C1 segment of cervical spinal cord (tissue), 14 donors: ENCODE measurements at regions not wholly inside any gene's neighbourhood (a gene's known extent, or its start where the extent isn't known, plus 50 kb on each side); places are given as distances from the start of the nearest gene placed in this dataset.

Experiments
- DNase-seq, 14 donors: peaks; one replicate each; lab custom pipeline; 2025; lab: John Stamatoyannopoulos, UW

- no peak for DNase-seq
These were observed 332.1 kb downstream of the ARAP2 start for GRCh38 chr4:35912174-35912573.

- DNase-seq = no peak
These were observed 325.8 kb downstream of the ARAP2 start for GRCh38 chr4:35918491-35918977.

- no peak for DNase-seq
These were observed 318.5 kb downstream of the ARAP2 start for GRCh38 chr4:35925806-35926205.

- no peak for DNase-seq
These were observed 317.5 kb downstream of the ARAP2 start for GRCh38 chr4:35926788-35927187.

GRCh38 chr4:35933901-35934300, 310.4 kb downstream of the ARAP2 start:
- DNase-seq = peak in 1 of 14 donors; percentile 19

GRCh38 chr4:35934320-35934981, 309.9 kb downstream of the ARAP2 start:
- DNase-seq = no peak

- no peak for DNase-seq
These were observed 305.4 kb downstream of the ARAP2 start for GRCh38 chr4:35938936-35939335.

GRCh38 chr4:35939751-35940150, 304.6 kb downstream of the ARAP2 start:
- no peak for DNase-seq

GRCh38 chr4:35942092-35942491, 302.2 kb downstream of the ARAP2 start:
- no peak for DNase-seq

- no peak for DNase-seq
These were observed 300.7 kb downstream of the ARAP2 start for GRCh38 chr4:35943606-35944005.

GRCh38 chr4:35948171-35948570, 296.1 kb downstream of the ARAP2 start:
- no peak for DNase-seq

GRCh38 chr4:35950442-35950841, 293.9 kb downstream of the ARAP2 start:
- no peak for DNase-seq

- no peak for DNase-seq
These were observed 291.6 kb downstream of the ARAP2 start for GRCh38 chr4:35952751-35953150.

- DNase-seq = no peak
These were observed 280.9 kb downstream of the ARAP2 start for GRCh38 chr4:35963383-35963782.

- no peak for DNase-seq
These were observed 280.3 kb downstream of the ARAP2 start for GRCh38 chr4:35963974-35964515.

- no peak for DNase-seq
These were observed 279.0 kb downstream of the ARAP2 start for GRCh38 chr4:35965300-35965699.

GRCh38 chr4:35966566-35966965, 277.7 kb downstream of the ARAP2 start:
- no peak for DNase-seq

- DNase-seq = no peak
These were observed 273.9 kb downstream of the ARAP2 start for GRCh38 chr4:35970366-35970960.

GRCh38 chr4:35972814-35973213, 271.5 kb downstream of the ARAP2 start:
- no peak for DNase-seq

GRCh38 chr4:35975617-35976355, 268.5 kb downstream of the ARAP2 start:
- DNase-seq = no peak

- no peak for DNase-seq
These were observed 265.8 kb downstream of the ARAP2 start for GRCh38 chr4:35978551-35978950.

- DNase-seq = no peak
These were observed 262.0 kb downstream of the ARAP2 start for GRCh38 chr4:35982318-35982717.
